ENCODE measurements at regions not wholly inside any gene's neighbourhood (a gene's known extent, or its start where the extent isn't known, plus 50 kb on each side); places are given as distances from the start of the nearest gene placed in this dataset.

DNA sequence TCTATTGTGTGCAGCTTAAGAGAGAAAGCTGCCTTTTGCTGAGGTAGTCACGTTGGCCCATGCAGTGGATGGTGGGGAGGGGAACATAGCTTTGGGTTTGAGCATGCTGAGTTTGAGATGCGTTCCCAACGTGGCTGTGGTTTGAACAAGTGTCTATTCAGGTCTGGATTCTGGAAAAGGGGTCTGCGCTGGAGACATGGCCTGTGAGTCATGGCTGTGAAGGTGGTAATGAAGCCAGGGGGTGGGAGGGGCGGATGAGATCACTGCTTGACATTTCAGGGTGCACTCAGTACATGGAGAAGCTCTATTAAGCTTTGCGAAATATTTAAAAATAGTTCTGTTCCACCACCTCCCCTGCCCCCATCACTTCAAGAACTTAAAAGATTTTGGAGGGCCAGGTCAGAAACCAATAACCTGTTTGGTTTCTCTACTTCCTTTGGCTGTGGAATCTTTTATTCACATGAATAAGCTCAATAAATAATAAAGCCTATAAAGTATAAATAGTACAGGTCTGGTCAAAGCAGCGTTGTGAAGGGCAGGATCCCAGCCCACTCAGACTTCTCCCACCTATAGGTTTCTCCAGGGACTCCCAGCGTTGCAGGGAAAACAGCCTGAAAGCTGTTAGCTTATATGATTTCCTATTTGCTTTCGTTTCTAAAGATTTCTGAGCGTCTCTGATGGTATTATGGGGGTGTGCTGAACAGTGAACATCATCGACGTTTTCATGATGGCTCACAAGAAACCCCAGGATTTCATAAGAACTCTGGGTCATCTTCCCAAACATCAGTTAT, 189.9 kb downstream of the NSG2 start:
- Histone ChIP-seq H3K36me3 (ENCODE audit: control insufficient read depth in 1 of 2, insufficient read depth in 2 of 2, low read length in 2 of 2) (no peaks in the 10 kb centered on the region), H3K4me3 (replicated peaks in 1 of 2; ENCODE audit: low read depth in 1 of 2, low read length in 2 of 2) (no peak overlapping the region), H2AFZ (ENCODE audit: low read depth, low read length, poor library complexity, severe bottlenecking) (no peak overlapping the region), H3K79me2 (ENCODE audit: insufficient read depth, low read length) (no peaks in the 10 kb centered on the region), H3K9me2 (ENCODE audit: insufficient read depth) (no peaks in the 10 kb centered on the region), H3K27me3 (ENCODE audit: insufficient read depth, low read length) (no peaks in the 10 kb centered on the region), H3K4me1 (ENCODE audit: control insufficient read depth in 1 of 2, insufficient read depth in 2 of 2, low read length in 2 of 2) (no peaks in the 10 kb centered on the region; a peak in 1 of 4 replicates), H3K4me2 (ENCODE audit: low read length) (no peak overlapping the region), H3K9me3 (ENCODE audit: control insufficient read depth in 1 of 2, insufficient read depth in 1 of 2, low read depth in 1 of 2, low read length in 2 of 2) (no peaks in the 10 kb centered on the region), H3K9ac (ENCODE audit: low read length) (no peak overlapping the region), H3K27ac (ENCODE audit: low read depth, low read length) (no peak overlapping the region), H4K20me1 (ENCODE audit: insufficient read depth) (no peaks in the 10 kb centered on the region)
- intact Hi-C loops (cut with micrococcal nuclease) = no loop called here
- ATAC-seq (no peak), DNase-seq (ENCODE audit: low read depth, low spot score) (no peak)
- BruUV-seq (replicated peaks) = no TSS peak
- TF ChIP-seq SP1 (IDR thresholded peaks at IDR 0.05; ENCODE audit: low read depth) (no peak), ELF1 (IDR thresholded peaks at IDR 0.05; ENCODE audit: borderline replicate concordance, low read depth) (no peak), SIN3A (IDR thresholded peaks at IDR 0.05; ENCODE audit: low read depth) (no peak), CEBPB (IDR thresholded peaks at IDR 0.05; ENCODE audit: low read depth) (no peak), EGR1 (IDR thresholded peaks at IDR 0.05; ENCODE audit: low read depth) (no peak), SRF (IDR thresholded peaks at IDR 0.05; ENCODE audit: low read depth) (no peak)
- CTCF ChIA-PET = interaction anchor here (1.1 kb wide), 1 partner anchor 212 kb away, joined by 3 read pairs; no protein-coding TSS in a partner anchor
- RAD21 ChIA-PET (ENCODE audit: low non-redundant PET in 1 of 2, low total read pairs in 2 of 2, uncharacterized antibody in 2 of 2, unreplicated experiment in 2 of 2) = no interaction called here
- POLR2A ChIA-PET = no interaction called here

DNA sequence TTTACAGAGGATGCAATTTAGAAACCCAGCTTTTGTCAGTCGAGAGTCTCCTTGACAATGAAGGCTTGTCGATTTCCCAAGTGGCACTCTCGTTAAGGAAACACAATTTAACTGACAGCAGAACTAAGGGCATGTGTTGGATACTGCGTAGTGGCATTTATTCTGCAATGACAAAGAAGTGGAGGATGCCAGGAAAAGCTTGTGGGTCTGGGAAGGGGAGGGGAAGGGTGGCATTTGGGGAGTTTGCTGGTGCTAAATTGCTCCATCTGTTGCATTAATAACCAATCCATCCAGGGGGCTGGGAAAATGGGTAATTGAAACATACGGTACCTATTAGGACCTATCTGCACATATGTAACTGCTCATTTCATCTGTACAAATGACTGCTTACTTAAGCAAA, 190.6 kb downstream of the NSG2 start:
- Histone ChIP-seq H3K79me2 (ENCODE audit: insufficient read depth, low read length) (no peaks in the 10 kb centered on the region), H3K9me3 (ENCODE audit: control insufficient read depth in 1 of 2, insufficient read depth in 1 of 2, low read depth in 1 of 2, low read length in 2 of 2) (no peaks in the 10 kb centered on the region), H3K4me1 (ENCODE audit: control insufficient read depth in 1 of 2, insufficient read depth in 2 of 2, low read length in 2 of 2) (no peaks in the 10 kb centered on the region; a peak in 1 of 4 replicates), H2AFZ (ENCODE audit: low read depth, low read length, poor library complexity, severe bottlenecking) (no peak overlapping the region), H4K20me1 (ENCODE audit: insufficient read depth) (no peaks in the 10 kb centered on the region), H3K4me2 (ENCODE audit: low read length) (no peak overlapping the region), H3K36me3 (ENCODE audit: control insufficient read depth in 1 of 2, insufficient read depth in 2 of 2, low read length in 2 of 2) (no peaks in the 10 kb centered on the region), H3K27me3 (ENCODE audit: insufficient read depth, low read length) (no peaks in the 10 kb centered on the region), H3K9ac (ENCODE audit: low read length) (no peak overlapping the region), H3K27ac (ENCODE audit: low read depth, low read length) (no peak overlapping the region), H3K4me3 (replicated peaks in 1 of 2; ENCODE audit: low read depth in 1 of 2, low read length in 2 of 2) (no peak overlapping the region), H3K9me2 (ENCODE audit: insufficient read depth) (no peaks in the 10 kb centered on the region)
- ATAC-seq (no peak), DNase-seq (ENCODE audit: low read depth, low spot score) (no peak)
- ChIA-PET POLR2A (no interaction called here), CTCF (interaction anchor here (1.1 to 1.2 kb wide), 2 partner anchors 22 to 212 kb away, joined by 3 read pairs; no protein-coding TSS in a partner anchor), RAD21 (ENCODE audit: low non-redundant PET in 1 of 2, low total read pairs in 2 of 2, uncharacterized antibody in 2 of 2, unreplicated experiment in 2 of 2) (no interaction called here)
- intact Hi-C loops (cut with micrococcal nuclease) = no loop called here
- no TSS peak for BruUV-seq (replicated peaks)
- TF ChIP-seq, protein P1, sequence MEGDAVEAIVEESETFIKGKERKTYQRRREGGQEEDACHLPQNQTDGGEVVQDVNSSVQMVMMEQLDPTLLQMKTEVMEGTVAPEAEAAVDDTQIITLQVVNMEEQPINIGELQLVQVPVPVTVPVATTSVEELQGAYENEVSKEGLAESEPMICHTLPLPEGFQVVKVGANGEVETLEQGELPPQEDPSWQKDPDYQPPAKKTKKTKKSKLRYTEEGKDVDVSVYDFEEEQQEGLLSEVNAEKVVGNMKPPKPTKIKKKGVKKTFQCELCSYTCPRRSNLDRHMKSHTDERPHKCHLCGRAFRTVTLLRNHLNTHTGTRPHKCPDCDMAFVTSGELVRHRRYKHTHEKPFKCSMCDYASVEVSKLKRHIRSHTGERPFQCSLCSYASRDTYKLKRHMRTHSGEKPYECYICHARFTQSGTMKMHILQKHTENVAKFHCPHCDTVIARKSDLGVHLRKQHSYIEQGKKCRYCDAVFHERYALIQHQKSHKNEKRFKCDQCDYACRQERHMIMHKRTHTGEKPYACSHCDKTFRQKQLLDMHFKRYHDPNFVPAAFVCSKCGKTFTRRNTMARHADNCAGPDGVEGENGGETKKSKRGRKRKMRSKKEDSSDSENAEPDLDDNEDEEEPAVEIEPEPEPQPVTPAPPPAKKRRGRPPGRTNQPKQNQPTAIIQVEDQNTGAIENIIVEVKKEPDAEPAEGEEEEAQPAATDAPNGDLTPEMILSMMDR (IDR thresholded peaks at IDR 0.05 in 2 of 3, conservative IDR thresholded peaks at IDR 0.05 in 1 of 3; ENCODE audit: borderline replicate concordance in 1 of 3, insufficient read depth in 1 of 3, low read depth in 2 of 3, low read length in 2 of 3) = no peak
- TF ChIP-seq RAD21 (IDR thresholded peaks at IDR 0.05; ENCODE audit: low read depth) (no peak), YY1 (IDR thresholded peaks at IDR 0.05; ENCODE audit: extremely low read depth, insufficient replicate concordance, low read depth, low read length) (no peak), POLR2A (IDR thresholded peaks at IDR 0.05; ENCODE audit: borderline replicate concordance, extremely low read depth, insufficient read depth, insufficient read length) (no peak), POLR2AphosphoS5 (IDR thresholded peaks at IDR 0.05; ENCODE audit: low read depth, low read length) (no peak), ELF1 (IDR thresholded peaks at IDR 0.05; ENCODE audit: borderline replicate concordance, low read depth) (no peak), FOSL1 (IDR thresholded peaks at IDR 0.05; ENCODE audit: low read depth) (no peak), JUND (IDR thresholded peaks at IDR 0.05) (no peak), SRF (IDR thresholded peaks at IDR 0.05; ENCODE audit: low read depth) (no peak), SIN3A (IDR thresholded peaks at IDR 0.05; ENCODE audit: low read depth) (no peak), SP1 (IDR thresholded peaks at IDR 0.05; ENCODE audit: low read depth) (no peak)
- TF ChIP-seq, protein P2, sequence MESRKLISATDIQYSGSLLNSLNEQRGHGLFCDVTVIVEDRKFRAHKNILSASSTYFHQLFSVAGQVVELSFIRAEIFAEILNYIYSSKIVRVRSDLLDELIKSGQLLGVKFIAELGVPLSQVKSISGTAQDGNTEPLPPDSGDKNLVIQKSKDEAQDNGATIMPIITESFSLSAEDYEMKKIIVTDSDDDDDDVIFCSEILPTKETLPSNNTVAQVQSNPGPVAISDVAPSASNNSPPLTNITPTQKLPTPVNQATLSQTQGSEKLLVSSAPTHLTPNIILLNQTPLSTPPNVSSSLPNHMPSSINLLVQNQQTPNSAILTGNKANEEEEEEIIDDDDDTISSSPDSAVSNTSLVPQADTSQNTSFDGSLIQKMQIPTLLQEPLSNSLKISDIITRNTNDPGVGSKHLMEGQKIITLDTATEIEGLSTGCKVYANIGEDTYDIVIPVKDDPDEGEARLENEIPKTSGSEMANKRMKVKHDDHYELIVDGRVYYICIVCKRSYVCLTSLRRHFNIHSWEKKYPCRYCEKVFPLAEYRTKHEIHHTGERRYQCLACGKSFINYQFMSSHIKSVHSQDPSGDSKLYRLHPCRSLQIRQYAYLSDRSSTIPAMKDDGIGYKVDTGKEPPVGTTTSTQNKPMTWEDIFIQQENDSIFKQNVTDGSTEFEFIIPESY (IDR thresholded peaks at IDR 0.05; ENCODE audit: extremely low read depth, insufficient replicate concordance, low read length) = no peak
- TF ChIP-seq, protein P3, sequence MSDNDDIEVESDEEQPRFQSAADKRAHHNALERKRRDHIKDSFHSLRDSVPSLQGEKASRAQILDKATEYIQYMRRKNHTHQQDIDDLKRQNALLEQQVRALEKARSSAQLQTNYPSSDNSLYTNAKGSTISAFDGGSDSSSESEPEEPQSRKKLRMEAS (IDR thresholded peaks at IDR 0.05) = no peak
- TF ChIP-seq, protein P4, sequence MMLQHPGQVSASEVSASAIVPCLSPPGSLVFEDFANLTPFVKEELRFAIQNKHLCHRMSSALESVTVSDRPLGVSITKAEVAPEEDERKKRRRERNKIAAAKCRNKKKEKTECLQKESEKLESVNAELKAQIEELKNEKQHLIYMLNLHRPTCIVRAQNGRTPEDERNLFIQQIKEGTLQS (IDR thresholded peaks at IDR 0.05) = no peak

Measured in HCT116 (cell line).